ENCODE measurements at regions not wholly inside any gene's neighbourhood (a gene's known extent, or its start where the extent isn't known, plus 50 kb on each side); places are given as distances from the start of the nearest gene placed in this dataset.

GRCh38 chr2:200177971-200178911 is 128.3 kb upstream of the SPATS2L start:
- no peaks in the 10 kb centered on the region for H3K4me1 ChIP-seq (ENCODE audit: control insufficient read depth, insufficient read depth, low read length)
- no peak for TF ChIP-seq SIN3A (IDR thresholded peaks at IDR 0.05; ENCODE audit: borderline replicate concordance, insufficient read depth, low read depth, low read length)
- no peak for TF ChIP-seq TCF7L2 (IDR thresholded peaks at IDR 0.05; ENCODE audit: low read depth, low read length)
- no peak for TF ChIP-seq REST (IDR thresholded peaks at IDR 0.05; ENCODE audit: insufficient read depth in 1 of 2, low read depth in 2 of 2, low read length in 1 of 2)
- TF ChIP-seq CTCF (IDR thresholded peaks at IDR 0.05), result no peak
- no peak for TF ChIP-seq POLR2AphosphoS5 (IDR thresholded peaks at IDR 0.05; ENCODE audit: low read depth, low read length)
- ChIA-PET CTCF (no interaction called here), POLR2A (interaction anchor here (0.6 kb wide), 1 partner anchor 70 kb away, joined by 9 read pairs; no protein-coding TSS in a partner anchor)
- DNase-seq (ENCODE audit: low read depth, low spot score), result no peak
- no peaks in the 10 kb centered on the region for H3K36me3 ChIP-seq (ENCODE audit: control insufficient read depth, insufficient read depth, low read length)
- in situ Hi-C loops (cut with HindIII; ENCODE audit: low pct_unique_long_range_greater_than_20kb, low sequenced_read_pairs) (no loop called here), intact Hi-C loops (cut with micrococcal nuclease; ENCODE audit: unreplicated experiment) (no loop called here)
- no peak overlapping the region for H3K4me3 ChIP-seq (ENCODE audit: low read depth in 2 of 2, low read length in 2 of 2)
- H3K27me3 ChIP-seq (ENCODE audit: control insufficient read depth, insufficient read depth, low read length), result no peaks in the 10 kb centered on the region
- ATAC-seq, result no peak
- no TSS peak for BruUV-seq (replicated peaks)
- no peaks in the 10 kb centered on the region for H3K9me3 ChIP-seq (ENCODE audit: control insufficient read depth, insufficient read depth, low read depth, low read length)
- no peak overlapping the region for H3K27ac ChIP-seq (ENCODE audit: low read length)

- in situ Hi-C loops (cut with HindIII; ENCODE audit: low pct_unique_long_range_greater_than_20kb, low sequenced_read_pairs), result no loop called here
- no peak for ATAC-seq
- no TSS peak for BruUV-seq (replicated peaks)
Measured at GRCh38 chr2:200179151-200179550, 127.3 kb upstream of the SPATS2L start.

More at GRCh38 chr2:200179151-200179550, 127.3 kb upstream of the SPATS2L start:
- Histone ChIP-seq H3K36me3 (ENCODE audit: control insufficient read depth, insufficient read depth, low read length) (no peaks in the 10 kb centered on the region), H3K27ac (ENCODE audit: low read length) (no peak overlapping the region), H3K9me3 (ENCODE audit: control insufficient read depth, insufficient read depth, low read depth, low read length) (no peaks in the 10 kb centered on the region), H3K4me1 (ENCODE audit: control insufficient read depth, insufficient read depth, low read length) (no peaks in the 10 kb centered on the region), H3K4me3 (ENCODE audit: low read depth in 2 of 2, low read length in 2 of 2) (no peak overlapping the region), H3K27me3 (ENCODE audit: control insufficient read depth, insufficient read depth, low read length) (no peaks in the 10 kb centered on the region)
- POLR2A ChIA-PET, result no interaction called here
- TF ChIP-seq REST (IDR thresholded peaks at IDR 0.05; ENCODE audit: insufficient read depth in 1 of 2, low read depth in 2 of 2, low read length in 1 of 2) (no peak), CTCF (IDR thresholded peaks at IDR 0.05) (no peak), POLR2AphosphoS5 (IDR thresholded peaks at IDR 0.05; ENCODE audit: low read depth, low read length) (no peak), TCF7L2 (IDR thresholded peaks at IDR 0.05; ENCODE audit: low read depth, low read length) (no peak), SIN3A (IDR thresholded peaks at IDR 0.05; ENCODE audit: borderline replicate concordance, insufficient read depth, low read depth, low read length) (no peak)
- DNase-seq (ENCODE audit: low read depth, low spot score), result no peak
- intact Hi-C loops (cut with micrococcal nuclease; ENCODE audit: unreplicated experiment), result no loop called here
- CTCF ChIA-PET, result no interaction called here
